Fibroblast of lung (primary cell): ENCODE measurements at regions not wholly inside any gene's neighbourhood (a gene's known extent, or its start where the extent isn't known, plus 50 kb on each side); places are given as distances from the start of the nearest gene placed in this dataset.

Experiments used
- EZH2 ChIP-seq: IDR thresholded peaks from 2 replicates; pipeline ENCODE4 v1.5.1; 2012; ENCODE audit warnings: low read length, control low read depth, mild to moderate bottlenecking; ENCODE audit errors: missing control alignments
- TF ChIP-seq, protein P1 (sequence below), 2 donors: IDR thresholded peaks in 1 of 2; conservative IDR thresholded peaks in 1 of 2; 1 replicate in 1 of 2; 2 replicates in 1 of 2; pipeline ENCODE4 v1.5.1; 2011 to 2012; ENCODE audit warnings: low read length in 2 of 2, control low read depth in 1 of 2, inconsistent platforms in 1 of 2, low read depth in 1 of 2, mild to moderate bottlenecking in 1 of 2

DNA sequence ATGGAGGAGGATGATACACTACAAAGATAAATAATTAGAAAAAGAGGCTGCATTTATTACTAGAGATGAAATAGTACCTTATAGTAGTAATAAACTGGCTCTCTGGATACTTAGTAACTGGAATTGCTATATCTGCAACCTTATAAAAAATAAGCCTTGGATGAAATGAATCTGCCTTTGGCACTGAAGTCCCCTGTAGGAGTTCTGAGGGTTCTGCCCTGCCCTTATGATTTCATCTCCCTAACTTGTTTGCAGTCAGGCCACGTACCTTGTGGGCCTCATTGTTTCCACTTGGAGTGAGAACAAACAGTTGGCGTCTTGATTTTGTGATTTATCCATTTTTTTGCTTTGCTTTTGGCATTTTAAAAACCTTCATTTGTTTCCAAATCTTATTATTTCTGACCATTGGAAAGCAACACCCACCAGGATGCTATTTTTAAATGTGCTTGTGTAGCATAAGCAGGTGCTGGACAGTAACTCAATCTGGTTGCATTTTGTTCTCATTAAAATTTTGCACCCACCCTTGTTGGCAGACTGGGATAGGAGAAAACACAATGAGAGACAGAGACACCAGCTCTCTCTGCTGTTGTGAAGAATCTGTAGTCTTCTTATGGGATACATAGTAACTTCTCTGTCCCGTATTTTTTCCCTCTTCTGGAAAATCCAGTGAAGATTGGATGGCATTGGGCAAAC, 518.9 kb upstream of the SGCD start:
- TF ChIP-seq, protein P1, sequence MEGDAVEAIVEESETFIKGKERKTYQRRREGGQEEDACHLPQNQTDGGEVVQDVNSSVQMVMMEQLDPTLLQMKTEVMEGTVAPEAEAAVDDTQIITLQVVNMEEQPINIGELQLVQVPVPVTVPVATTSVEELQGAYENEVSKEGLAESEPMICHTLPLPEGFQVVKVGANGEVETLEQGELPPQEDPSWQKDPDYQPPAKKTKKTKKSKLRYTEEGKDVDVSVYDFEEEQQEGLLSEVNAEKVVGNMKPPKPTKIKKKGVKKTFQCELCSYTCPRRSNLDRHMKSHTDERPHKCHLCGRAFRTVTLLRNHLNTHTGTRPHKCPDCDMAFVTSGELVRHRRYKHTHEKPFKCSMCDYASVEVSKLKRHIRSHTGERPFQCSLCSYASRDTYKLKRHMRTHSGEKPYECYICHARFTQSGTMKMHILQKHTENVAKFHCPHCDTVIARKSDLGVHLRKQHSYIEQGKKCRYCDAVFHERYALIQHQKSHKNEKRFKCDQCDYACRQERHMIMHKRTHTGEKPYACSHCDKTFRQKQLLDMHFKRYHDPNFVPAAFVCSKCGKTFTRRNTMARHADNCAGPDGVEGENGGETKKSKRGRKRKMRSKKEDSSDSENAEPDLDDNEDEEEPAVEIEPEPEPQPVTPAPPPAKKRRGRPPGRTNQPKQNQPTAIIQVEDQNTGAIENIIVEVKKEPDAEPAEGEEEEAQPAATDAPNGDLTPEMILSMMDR (conservative IDR thresholded peaks at IDR 0.05 in 1 of 2, IDR thresholded peaks at IDR 0.05 in 1 of 2; ENCODE audit: low read depth in 1 of 2, low read length in 2 of 2) = no peak
- no peak for TF ChIP-seq EZH2
